GM19452 (cell line): ENCODE measurements at regions not wholly inside any gene's neighbourhood (a gene's known extent, or its start where the extent isn't known, plus 50 kb on each side); places are given as distances from the start of the nearest gene placed in this dataset.
A peak's percentile ranks its signal among the peaks of the same experiment; 100 is the strongest.

Experiments
- ATAC-seq: cut with Tn5 transposase; IDR thresholded peaks from one replicate; pipeline ENCODE4 v1.9.1; 2021; ENCODE audit not compliant: unreplicated experiment

DNA sequence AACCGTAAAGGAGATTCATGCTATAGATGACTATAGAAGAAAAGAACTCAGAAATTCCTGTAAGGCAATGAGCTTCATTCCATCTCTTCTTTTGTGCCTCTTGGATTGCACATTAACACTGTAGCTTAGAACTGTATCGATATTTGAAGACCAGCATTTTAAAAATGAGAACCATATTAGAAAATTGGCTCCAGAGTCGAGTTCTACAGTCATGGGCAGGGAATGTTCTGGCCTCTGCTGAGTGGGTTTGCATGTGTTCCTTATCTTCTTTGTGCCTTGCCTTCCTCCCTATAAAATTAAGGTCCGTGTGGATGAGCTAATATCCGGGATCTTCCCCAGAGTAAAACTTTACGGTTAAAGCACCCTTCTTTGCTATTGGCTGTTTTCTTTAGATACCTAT lies 77.4 kb upstream of the PLCL2 start:
- no peak for ATAC-seq

DNA sequence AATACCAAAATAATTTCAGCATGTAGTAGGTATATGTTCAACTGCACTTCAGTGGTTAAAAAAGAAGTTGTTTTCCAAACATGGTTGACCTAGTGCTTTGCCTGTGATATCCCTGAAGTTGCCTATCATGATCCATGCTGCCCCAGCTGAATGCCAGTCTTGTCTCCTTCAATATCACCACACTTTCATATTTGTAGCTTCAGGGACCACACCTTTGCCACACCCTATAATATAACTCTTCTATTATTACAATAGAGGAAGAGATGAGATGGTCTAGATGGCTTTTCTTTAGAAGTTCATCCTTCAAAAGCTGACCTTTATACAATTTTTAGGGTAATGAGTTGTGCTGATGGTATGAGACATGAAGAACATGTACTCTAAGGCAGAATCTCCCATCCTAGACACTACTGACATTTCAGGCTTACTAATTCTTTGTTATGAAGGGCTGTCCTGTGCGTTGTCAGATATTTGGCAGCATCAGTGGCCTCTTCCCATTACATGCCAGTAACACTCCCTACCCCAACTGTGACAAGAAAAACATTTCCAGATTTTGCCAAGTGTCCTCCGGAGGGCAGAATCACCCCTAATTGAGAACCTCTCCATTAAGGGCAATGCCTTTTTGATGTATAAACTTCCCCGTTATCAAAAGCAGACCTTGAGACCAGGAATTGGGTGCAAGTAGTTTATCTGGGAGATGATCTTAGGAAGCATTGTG lies 76.2 kb upstream of the PLCL2 start:
- ATAC-seq = no peak

DNA sequence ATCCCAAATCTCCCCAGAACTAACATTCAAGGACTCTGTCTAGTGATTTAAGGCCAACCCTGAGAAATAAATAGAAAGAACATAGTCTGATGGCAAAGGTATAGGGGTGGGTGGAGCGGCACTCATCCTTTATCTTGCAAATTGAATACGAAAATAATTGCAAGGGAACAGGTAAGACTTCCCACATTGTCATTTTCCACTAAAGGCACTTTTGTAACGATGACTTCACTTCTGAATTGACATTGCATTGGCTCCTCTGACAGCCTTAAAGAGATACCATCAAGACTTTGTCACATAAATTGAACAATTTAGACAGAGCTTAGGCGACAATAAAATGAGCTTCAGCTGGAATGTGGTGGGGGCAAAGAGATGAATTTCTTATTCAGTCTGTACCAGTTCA lies 75.3 kb upstream of the PLCL2 start:
- no peak for ATAC-seq

DNA sequence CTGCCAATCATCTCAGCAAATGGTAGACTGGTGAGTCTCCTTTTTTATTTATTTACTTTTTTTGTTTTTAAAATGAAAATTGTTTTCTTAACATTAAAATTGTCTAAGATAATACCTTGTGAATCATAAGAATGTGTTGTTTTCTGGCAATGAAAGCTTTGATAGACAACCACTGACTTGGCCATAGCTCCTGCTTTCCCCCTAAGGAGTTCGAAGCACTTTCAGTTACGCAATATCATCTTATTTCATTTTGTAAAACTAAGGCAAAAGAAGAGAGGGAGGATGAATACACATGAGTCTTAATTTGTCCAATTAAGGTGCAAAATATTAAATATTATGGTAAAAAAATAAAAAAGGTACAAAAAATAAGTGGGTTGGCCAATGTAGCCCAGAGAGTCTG lies 74.8 kb upstream of the PLCL2 start:
- ATAC-seq = no peak

DNA sequence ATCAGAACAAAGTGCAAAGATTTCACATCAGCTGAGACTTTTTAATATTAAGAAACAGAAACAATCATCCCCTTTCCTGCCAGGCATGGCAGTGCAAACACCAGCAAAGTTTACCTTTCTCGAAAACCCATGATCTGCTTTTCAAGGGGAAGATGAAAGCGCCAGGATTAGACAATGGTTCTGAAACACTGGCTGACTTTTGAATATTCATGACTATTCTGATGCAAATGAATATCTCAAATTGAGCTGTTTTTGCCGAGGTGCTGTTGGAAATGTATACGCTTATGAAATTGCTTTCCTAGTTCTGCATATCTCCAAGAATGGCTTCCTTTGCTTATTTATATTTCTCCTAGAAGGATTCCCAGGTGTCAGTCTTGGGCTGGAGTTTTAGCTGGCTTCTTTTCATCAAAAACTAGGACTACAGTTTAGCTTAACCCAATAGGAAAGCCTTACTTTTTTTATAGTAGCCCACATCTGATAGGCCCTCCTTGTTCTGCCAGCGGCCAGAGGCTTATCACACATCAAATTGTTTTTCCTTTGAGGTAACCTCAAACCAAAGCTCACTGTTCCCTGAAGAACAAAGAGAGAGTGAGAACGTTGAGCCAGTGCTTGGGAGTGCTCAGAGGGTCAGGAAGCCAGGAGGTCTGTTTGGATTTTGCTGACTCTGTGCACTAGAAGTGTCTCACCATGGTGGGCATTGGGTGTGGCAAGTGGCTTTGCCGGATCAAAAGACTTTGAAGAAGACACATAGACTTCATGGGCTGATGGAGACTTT lies 74.0 kb upstream of the PLCL2 start:
- ATAC-seq = no peak

DNA sequence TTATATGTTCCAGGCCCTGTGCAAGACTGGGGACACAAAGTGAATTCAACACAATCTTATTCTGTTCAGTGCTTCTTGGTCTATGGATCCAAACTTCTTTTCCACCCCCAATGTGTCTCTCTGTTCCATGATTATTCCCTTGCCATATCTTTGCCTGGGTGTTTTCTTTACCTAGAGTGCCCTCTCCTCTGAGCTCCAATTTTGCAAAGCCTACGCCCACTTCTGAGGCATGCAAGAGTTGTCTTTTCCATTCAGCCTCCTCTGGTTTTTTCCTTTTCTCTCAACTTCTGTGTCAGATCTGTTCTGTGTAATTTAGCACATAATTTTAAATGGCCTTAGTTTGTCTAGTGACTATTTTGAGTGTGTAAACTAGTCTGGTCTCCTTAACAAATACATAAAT lies 72.8 kb upstream of the PLCL2 start:
- no peak for ATAC-seq

DNA sequence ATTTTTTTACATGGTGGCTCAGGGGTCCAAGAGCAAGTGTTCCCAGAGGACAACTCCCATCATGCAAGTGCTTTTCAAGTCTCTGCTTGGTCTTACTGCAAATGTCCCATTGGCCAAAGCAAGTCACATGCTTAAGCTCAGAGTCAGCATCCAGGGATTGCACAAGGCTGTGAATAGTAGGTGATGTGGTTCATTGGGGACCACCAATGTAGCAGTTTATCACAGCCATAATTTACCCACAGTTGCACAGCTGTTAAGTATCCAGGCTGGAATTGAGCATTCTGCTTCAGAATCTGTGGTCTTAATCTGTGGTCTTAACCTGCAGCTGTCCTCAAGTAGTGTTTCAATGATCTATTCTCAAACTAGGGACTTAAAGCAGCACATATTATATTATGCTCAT lies 71.4 kb upstream of the PLCL2 start:
- ATAC-seq = no peak

DNA sequence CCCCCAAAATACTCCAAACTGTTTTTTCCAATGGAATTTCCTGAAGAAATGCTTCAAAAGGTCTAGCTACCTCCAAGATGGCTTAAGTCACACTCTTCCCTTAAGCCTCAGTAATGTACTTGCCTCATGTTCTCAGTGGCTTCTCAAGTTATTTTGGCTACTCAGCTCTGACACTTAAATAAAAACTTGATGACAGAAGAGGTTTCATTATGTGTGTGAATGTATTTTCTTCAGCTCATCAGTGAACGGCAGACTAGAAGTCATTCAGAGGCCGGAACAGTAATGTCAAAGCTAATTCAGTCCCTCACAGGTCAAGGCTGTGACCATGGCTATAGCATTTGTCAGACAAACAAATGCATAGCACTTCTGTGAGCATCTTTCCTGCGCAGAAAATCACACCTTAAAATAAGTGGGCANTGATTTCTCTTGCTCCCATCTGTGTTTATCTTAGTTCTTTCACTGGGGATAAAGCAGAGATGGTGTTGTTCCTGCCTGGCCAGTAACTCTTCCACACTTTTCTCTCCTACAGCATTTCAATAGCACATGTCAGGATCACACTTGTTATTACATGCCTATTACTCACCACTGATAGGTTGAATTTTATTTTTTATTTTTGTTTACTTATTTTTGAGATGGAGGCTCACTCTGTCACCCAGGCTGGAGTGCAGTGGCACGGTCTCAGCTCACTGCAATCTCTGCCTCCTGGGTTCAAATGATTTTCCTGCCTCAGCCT lies 68.5 kb upstream of the PLCL2 start:
- ATAC-seq = peak; percentile 66

DNA sequence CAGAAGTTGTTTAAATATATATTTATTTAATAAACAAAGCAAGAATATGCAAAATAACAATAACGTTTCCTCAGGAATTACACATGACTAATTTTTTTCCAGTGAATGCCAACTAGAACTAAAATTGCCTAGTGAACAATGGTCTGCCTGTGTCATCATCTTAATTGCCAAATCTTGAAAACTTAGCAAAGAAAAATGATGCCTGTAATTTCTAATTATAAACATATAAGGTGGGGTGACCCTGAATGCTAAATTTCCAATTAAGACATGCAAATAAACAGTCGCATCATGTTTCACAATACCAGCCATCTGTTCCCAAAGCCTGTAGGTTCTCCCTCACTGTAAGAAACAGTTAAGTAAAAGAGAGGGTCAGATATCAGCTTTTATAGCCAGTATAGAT lies 67.6 kb upstream of the PLCL2 start:
- no peak for ATAC-seq

DNA sequence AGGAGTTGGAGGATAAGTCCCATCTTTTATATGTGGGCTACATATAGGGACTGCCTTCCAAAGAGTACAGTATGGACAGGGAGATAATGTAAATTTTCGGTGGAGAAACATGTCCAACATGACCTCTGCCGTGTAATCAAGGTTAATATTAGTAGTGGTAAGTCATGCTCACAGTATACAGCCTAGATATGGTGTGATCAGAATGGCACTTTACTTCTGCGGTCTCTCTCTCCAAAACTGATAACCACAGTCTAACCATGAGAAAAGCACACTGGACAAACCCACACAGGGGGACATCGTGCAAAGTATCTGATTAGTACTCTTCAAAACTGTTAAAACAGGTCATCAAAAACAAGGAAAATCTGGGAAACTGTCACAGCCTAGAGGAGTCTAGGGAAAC lies 66.6 kb upstream of the PLCL2 start:
- no peak for ATAC-seq

DNA sequence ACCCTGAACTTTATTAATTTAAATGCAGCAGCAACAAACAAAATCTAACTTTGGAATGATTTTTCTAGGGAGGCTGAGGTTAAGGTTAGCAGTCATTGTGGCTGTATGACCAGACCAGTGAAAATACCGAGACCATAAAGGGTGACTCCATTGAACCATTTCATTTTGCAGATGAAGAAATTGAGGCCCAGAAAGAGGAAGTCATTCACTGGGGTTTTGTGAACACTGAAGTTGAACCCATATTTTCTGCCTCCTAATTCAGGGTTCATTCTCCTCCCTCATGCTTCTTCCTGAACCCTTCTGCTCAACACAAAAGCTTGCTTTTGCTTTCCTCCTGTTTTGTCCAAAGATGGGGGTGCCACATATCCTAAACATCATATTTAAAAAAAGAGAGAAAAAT lies 65.8 kb upstream of the PLCL2 start:
- ATAC-seq = no peak

DNA sequence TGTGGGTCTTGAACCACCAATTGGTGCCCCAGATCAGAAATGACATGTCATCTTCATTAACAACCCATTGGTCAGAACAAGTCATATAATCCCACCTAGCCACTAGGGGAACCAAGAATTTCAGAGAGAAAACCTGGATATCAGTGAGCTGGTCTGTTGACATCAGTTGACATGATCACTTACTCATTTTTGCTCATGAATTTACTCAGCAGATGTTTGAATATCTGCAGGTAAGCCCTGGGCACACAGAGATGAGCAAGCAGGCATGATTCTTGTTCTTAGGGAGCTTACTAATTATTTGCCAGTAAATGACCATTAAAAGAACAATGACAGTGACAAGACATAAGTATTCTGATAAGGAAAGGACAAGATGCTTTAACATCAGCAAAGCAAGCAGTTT lies 64.3 kb upstream of the PLCL2 start:
- no peak for ATAC-seq

DNA sequence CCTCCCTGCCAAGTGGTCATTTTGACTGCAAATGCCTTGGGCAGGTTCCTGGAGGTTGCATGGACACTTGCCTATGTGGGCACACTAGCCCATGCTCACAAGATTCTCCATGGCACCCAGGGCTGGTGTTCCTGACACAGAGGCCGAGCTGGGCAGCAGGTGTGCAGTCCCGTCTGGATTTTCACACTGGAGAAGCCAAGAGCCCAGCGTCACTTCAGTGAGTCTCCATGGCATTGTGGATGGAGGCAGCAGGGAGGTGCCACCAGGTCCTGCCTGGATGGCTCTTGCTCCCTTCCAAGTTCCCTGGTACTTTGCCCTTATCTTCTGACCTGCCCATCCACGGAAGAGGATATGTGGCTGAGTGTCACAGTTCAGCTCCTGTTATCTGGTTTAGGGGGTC lies 63.7 kb upstream of the PLCL2 start:
- no peak for ATAC-seq

DNA sequence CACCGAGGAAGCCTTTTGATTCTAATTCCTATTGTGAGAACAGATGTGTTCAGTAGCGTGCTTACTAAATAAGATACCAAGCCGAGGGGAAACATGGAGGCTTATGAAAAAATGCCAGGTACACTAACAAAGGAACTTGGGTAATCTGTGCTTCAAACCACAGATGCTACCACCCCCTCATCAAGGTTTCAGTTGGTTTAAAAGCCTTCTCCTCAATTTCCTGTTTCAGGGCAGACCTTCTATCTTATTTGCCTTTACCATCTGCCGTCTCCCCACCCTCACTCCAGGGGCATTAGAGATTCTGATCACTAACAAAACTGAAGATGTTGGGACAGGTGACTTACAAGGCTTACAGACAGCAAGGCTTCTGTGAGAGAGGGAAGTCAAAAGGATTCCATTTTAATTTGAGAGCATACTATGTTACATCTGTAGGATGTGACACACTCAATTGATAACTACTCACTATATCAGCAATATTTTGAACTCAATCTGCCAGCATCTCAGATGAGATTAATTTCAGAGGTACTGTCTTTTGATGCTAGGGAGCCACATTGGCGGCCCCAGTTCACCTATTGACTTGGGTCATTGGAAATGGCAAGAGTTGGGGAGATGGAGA lies 60.6 kb upstream of the PLCL2 start:
- ATAC-seq = peak; percentile 83

DNA sequence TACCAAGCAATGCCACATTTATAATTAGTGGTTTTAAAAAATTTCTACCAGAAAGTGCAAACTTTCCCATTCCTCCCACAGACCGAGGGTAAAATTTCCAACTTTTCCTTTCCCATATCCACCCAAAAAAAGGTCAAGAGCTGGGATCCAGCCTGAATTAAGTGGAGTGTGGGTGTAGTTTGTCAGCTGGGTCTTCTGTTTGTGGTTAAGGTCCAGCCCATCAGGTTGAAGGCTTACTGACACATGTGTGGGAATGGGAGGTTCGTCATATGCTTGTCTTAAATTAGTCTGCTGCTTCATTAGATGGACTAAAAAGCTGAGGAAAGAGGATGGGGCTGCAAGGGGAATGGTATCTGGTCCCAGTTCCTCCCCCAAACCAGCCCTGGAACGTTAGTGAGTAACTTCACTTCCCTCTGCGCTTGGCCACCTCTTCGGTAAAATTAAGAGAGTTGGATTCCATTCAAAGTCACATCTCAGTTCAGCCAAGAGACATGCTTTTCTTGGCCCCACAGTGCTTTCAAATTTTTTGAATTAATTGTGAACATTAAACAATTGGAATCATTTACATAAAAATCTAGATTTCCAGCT lies 59.0 kb upstream of the PLCL2 start:
- ATAC-seq = no peak

DNA sequence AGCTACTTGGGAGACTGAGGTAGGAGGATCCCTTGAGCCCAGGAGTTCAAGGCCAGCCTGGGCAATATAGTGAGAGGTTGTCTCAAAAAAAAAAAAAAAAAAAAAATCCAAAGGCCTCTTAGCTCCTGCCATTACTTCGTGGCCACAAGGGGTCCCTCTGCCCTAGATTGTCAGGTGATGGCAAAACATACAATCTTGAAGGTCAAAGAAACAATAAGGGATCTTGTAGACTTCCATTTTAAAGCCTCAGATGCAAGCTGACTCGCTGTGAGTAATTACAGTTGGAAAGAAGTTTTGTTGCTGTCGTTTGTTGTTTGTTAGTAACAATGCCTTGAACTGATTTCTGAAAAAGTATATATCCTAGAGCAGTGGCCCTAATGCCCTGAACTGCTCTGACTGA lies 55.9 kb upstream of the PLCL2 start:
- ATAC-seq = no peak

DNA sequence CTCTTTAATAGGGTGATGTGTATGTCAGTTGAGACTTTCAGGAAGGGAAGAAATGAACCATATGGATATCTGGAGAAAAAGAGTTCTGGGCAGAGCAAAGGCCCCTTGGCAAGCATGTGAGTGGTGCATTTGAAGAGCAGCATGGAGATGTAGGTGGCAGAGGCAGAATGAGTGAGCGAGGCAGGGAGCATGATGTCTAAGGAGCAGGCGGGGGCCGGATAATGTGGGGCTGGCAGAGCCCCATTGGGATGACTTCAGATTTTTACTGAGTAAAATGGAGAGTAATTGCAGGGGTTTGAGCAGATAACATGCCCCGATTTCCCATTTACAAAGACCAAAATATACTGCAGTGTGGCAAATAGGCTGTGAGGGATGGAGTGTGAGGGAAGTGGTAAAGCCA lies 52.9 kb upstream of the PLCL2 start:
- ATAC-seq = no peak

DNA sequence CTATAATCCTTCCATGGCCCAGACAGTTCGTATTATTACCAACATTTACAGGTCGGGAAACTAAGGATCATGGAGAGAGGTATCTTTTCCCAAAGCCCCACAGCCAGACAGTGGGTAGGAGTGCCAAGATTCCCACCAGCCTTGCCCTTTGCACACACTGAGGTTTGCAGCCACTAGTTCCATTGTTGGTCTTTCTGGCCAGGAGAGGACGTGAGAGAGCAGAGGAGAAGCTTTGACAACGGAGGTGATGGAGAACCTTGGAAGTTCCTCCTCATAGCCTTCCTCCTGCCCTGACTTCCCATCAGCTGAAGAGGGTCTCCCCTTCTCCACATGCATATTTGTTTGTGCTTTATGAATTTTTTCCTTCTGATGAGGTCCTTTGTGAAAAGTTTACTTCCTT lies 50.5 kb upstream of the PLCL2 start:
- no peak for ATAC-seq

DNA sequence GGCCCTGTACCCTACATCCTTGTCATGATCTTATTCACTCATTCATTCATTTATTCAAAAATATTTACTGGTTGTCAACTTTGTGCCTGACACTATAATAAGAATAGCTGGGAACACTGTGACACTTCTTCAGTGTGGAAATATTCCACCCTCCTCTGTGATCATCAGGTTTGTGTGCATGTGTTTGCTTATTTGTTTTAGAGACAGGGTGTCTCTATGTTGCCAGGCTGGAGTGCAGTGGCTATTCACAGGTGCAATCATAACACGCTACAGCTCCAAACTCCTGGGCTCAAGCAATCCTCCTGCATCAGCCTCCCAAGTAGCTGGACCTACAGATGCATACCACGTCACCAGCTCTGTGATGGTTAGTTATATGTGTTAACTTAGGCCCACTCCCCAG lies 50.0 kb upstream of the PLCL2 start:
- no peak for ATAC-seq
